OCI-LY3 (cell line): ENCODE measurements at regions not wholly inside any gene's neighbourhood (a gene's known extent, or its start where the extent isn't known, plus 50 kb on each side); places are given as distances from the start of the nearest gene placed in this dataset.

Experiments
- CTCF ChIP-seq: fragments of 200-600, 300-600 bp; sonication (generic); IDR thresholded peaks from 2 replicates; pipeline ENCODE4 v1.5.1; 2014; ENCODE audit warnings: antibody characterized with exemption, low read length, low read depth
- EZH2phosphoT487 ChIP-seq: fragments of 200-600 bp; shearing (Covaris generic); IDR thresholded peaks from 2 replicates; pipeline ENCODE4 v1.6.1; 2018; ENCODE audit warnings: antibody characterized with exemption, mixed run types, low read depth

GRCh38 chr11:64444838-64445441 lies 86.0 kb downstream of the RPS6KA4 start:
- TF ChIP-seq CTCF: no peak
- TF ChIP-seq EZH2phosphoT487: no peak
